WTC11 (cell line): ENCODE measurements at regions not wholly inside any gene's neighbourhood (a gene's known extent, or its start where the extent isn't known, plus 50 kb on each side); places are given as distances from the start of the nearest gene placed in this dataset.

ENCODE experiments used
- ATAC-seq: fragments of 200-7000 bp; cut with Tn5 transposase; 2 replicates; pipeline ENCODE4 v1.10.0; 2021; ENCODE audit warnings: mild to moderate bottlenecking, moderate library complexity
- CTCF ChIA-PET: fragments of 300-600 bp; sonication (Branson Sonifier 250); formaldehyde crosslinking; loops from one replicate; lab custom pipeline; 2021; ENCODE audit warnings: antibody characterized with exemption; lab: Charles Lee
- POLR2A ChIA-PET: fragments of 350-600 bp; sonication (Branson Sonifier 250); formaldehyde crosslinking; loops from one replicate; lab custom pipeline; 2021; ENCODE audit warnings: antibody characterized with exemption; lab: Charles Lee
- DNase-seq: peaks from one replicate; pipeline ENCODE4 v3.0.0; 2021; ENCODE audit warnings: low spot score
- H3K27ac Mint-ChIP-seq: 2 replicates; pipeline ENCODE4 v1.8.0; 2021; ENCODE audit warnings: mixed read lengths
- H3K27me3 Mint-ChIP-seq: 2 replicates; pipeline ENCODE4 v1.8.0; 2021; ENCODE audit warnings: low read depth, mild to moderate bottlenecking, moderate library complexity, mixed read lengths
- H3K36me3 Mint-ChIP-seq: 2 replicates; pipeline ENCODE4 v1.8.0; 2021; ENCODE audit warnings: mixed read lengths
- H3K4me1 Mint-ChIP-seq: 2 replicates; pipeline ENCODE4 v1.8.0; 2022; ENCODE audit warnings: mixed read lengths
- H3K4me3 Mint-ChIP-seq: 2 replicates; pipeline ENCODE4 v1.8.0; 2021; ENCODE audit warnings: mild to moderate bottlenecking, moderate library complexity, mixed read lengths
- H3K9me3 Mint-ChIP-seq: 2 replicates; pipeline ENCODE4 v1.8.0; 2021; ENCODE audit warnings: mixed read lengths
- ATF1 ChIP-seq: sonication (generic); formaldehyde crosslinking; IDR thresholded peaks from 2 replicates; pipeline ENCODE4 v1.8.1; 2023; ENCODE audit warnings: mild to moderate bottlenecking, moderate library complexity, missing genetic modification reagents
- CBFB ChIP-seq: sonication (generic); formaldehyde crosslinking; IDR thresholded peaks from 2 replicates; pipeline ENCODE4 v1.8.1; 2022; ENCODE audit warnings: mild to moderate bottlenecking, low read depth, missing genetic modification reagents
- CREB1 ChIP-seq: sonication (generic); formaldehyde crosslinking; IDR thresholded peaks from 2 replicates; pipeline ENCODE4 v1.8.0; 2023; ENCODE audit warnings: mild to moderate bottlenecking, missing genetic modification reagents
- CREM ChIP-seq: sonication (generic); formaldehyde crosslinking; IDR thresholded peaks from 2 replicates; pipeline ENCODE4 v1.8.1; 2022; ENCODE audit warnings: mild to moderate bottlenecking, missing genetic modification reagents, moderate library complexity
- ERG ChIP-seq: fragments of 250-450 bp; sonication (Bioruptor Pico); IDR thresholded peaks from 2 replicates; pipeline ENCODE4 v1.8.0; 2021; ENCODE audit warnings: mild to moderate bottlenecking
- FOXK1 ChIP-seq: sonication (generic); formaldehyde crosslinking; IDR thresholded peaks from 2 replicates; pipeline ENCODE4 v1.8.0; 2022; ENCODE audit warnings: mild to moderate bottlenecking, moderate library complexity, missing genetic modification reagents
- MXD4 ChIP-seq: fragments of 250-450 bp; sonication (Bioruptor Pico); IDR thresholded peaks from 2 replicates; pipeline ENCODE4 v1.8.0; 2021; ENCODE audit warnings: mild to moderate bottlenecking, moderate library complexity, borderline replicate concordance
- NFATC4 ChIP-seq: fragments of 250-450 bp; sonication (Bioruptor Pico); IDR thresholded peaks from 2 replicates; pipeline ENCODE4 v1.9.0; 2021; ENCODE audit warnings: mild to moderate bottlenecking
- NFE2L1 ChIP-seq: sonication (generic); formaldehyde crosslinking; IDR thresholded peaks from 2 replicates; pipeline ENCODE4 v1.8.1; 2023; ENCODE audit warnings: missing genetic modification reagents
- NR1H2 ChIP-seq: sonication (generic); formaldehyde crosslinking; IDR thresholded peaks from 2 replicates; pipeline ENCODE4 v1.9.0; 2021; ENCODE audit warnings: mild to moderate bottlenecking, moderate library complexity, missing genetic modification reagents
- OVOL2 ChIP-seq: fragments of 250-450 bp; sonication (Bioruptor Pico); IDR thresholded peaks from 2 replicates; pipeline ENCODE4 v1.9.0; 2021; ENCODE audit warnings: mild to moderate bottlenecking, borderline replicate concordance
- PRRX2 ChIP-seq: fragments of 250-450 bp; sonication (Bioruptor Pico); IDR thresholded peaks from 2 replicates; pipeline ENCODE4 v1.8.0; 2021; ENCODE audit warnings: mild to moderate bottlenecking
- SOX15 ChIP-seq: fragments of 250-450 bp; sonication (Bioruptor Pico); IDR thresholded peaks from 2 replicates; pipeline ENCODE4 v1.9.0; 2021; ENCODE audit warnings: mild to moderate bottlenecking
- ZMAT4 ChIP-seq: fragments of 250-450 bp; sonication (Bioruptor Pico); IDR thresholded peaks from 2 replicates; pipeline ENCODE4 v1.9.0; 2021; ENCODE audit warnings: mild to moderate bottlenecking
- ZNF232 ChIP-seq: sonication (generic); formaldehyde crosslinking; IDR thresholded peaks from 2 replicates; pipeline ENCODE4 v1.8.0; 2022; ENCODE audit warnings: mild to moderate bottlenecking, missing genetic modification reagents
- ZNF263 ChIP-seq: sonication (generic); formaldehyde crosslinking; IDR thresholded peaks from 2 replicates; pipeline ENCODE4 v1.8.1; 2022; ENCODE audit warnings: low read depth, mild to moderate bottlenecking, moderate library complexity, missing genetic modification reagents
- ZNF281 ChIP-seq: sonication (generic); formaldehyde crosslinking; IDR thresholded peaks from 2 replicates; pipeline ENCODE4 v1.8.0; 2023; ENCODE audit warnings: mild to moderate bottlenecking, missing genetic modification reagents
- ZNF423 ChIP-seq: fragments of 250-450 bp; sonication (Bioruptor Pico); IDR thresholded peaks from 2 replicates; pipeline ENCODE4 v2.1.2; 2022; ENCODE audit warnings: mild to moderate bottlenecking, moderate library complexity
- TF ChIP-seq, protein P1 (sequence below): sonication (generic); formaldehyde crosslinking; IDR thresholded peaks from 2 replicates; pipeline ENCODE4 v1.8.0; 2022; ENCODE audit warnings: missing genetic modification reagents
- TF ChIP-seq, protein P2 (sequence below): sonication (generic); formaldehyde crosslinking; IDR thresholded peaks from 2 replicates; pipeline ENCODE4 v1.8.1; 2022; ENCODE audit warnings: missing genetic modification reagents, borderline replicate concordance
- TF ChIP-seq, protein P3 (sequence below): sonication (generic); formaldehyde crosslinking; IDR thresholded peaks from 2 replicates; pipeline ENCODE4 v1.8.1; 2023; ENCODE audit warnings: mild to moderate bottlenecking, moderate library complexity, missing genetic modification reagents

- TF ChIP-seq, protein P1, sequence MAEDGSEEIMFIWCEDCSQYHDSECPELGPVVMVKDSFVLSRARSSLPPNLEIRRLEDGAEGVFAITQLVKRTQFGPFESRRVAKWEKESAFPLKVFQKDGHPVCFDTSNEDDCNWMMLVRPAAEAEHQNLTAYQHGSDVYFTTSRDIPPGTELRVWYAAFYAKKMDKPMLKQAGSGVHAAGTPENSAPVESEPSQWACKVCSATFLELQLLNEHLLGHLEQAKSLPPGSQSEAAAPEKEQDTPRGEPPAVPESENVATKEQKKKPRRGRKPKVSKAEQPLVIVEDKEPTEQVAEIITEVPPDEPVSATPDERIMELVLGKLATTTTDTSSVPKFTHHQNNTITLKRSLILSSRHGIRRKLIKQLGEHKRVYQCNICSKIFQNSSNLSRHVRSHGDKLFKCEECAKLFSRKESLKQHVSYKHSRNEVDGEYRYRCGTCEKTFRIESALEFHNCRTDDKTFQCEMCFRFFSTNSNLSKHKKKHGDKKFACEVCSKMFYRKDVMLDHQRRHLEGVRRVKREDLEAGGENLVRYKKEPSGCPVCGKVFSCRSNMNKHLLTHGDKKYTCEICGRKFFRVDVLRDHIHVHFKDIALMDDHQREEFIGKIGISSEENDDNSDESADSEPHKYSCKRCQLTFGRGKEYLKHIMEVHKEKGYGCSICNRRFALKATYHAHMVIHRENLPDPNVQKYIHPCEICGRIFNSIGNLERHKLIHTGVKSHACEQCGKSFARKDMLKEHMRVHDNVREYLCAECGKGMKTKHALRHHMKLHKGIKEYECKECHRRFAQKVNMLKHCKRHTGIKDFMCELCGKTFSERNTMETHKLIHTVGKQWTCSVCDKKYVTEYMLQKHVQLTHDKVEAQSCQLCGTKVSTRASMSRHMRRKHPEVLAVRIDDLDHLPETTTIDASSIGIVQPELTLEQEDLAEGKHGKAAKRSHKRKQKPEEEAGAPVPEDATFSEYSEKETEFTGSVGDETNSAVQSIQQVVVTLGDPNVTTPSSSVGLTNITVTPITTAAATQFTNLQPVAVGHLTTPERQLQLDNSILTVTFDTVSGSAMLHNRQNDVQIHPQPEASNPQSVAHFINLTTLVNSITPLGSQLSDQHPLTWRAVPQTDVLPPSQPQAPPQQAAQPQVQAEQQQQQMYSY (CRISPR knock-in tag), result no peak
Measured at GRCh38 chr18:26635466-26635865, 87.1 kb upstream of the KCTD1 start (continued).

- DNase-seq (no peak), ATAC-seq (no peak)
- Mint-ChIP-seq H3K4me1 (no peaks in the 10 kb centered on the region), H3K9me3 (no peaks in the 10 kb centered on the region), H3K36me3 (no peaks in the 10 kb centered on the region), H3K27me3 (no peaks in the 10 kb centered on the region), H3K4me3 (no peak overlapping the region), H3K27ac (no peak overlapping the region)
- no peak for TF ChIP-seq FOXK1
- TF ChIP-seq CBFB, result no peak
- no peak for TF ChIP-seq NFE2L1 (CRISPR knock-in tag)
- TF ChIP-seq NFATC4 (CRISPR knock-in tag), result no peak
- TF ChIP-seq PRRX2 (CRISPR knock-in tag), result no peak
- no peak for TF ChIP-seq ZNF263 (CRISPR knock-in tag)
- TF ChIP-seq, protein P2, sequence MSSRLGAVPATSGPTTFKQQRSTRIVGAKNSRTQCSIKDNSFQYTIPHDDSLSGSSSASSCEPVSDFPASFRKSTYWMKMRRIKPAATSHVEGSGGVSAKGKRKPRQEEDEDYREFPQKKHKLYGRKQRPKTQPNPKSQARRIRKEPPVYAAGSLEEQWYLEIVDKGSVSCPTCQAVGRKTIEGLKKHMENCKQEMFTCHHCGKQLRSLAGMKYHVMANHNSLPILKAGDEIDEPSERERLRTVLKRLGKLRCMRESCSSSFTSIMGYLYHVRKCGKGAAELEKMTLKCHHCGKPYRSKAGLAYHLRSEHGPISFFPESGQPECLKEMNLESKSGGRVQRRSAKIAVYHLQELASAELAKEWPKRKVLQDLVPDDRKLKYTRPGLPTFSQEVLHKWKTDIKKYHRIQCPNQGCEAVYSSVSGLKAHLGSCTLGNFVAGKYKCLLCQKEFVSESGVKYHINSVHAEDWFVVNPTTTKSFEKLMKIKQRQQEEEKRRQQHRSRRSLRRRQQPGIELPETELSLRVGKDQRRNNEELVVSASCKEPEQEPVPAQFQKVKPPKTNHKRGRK (CRISPR knock-in tag), result no peak
- ChIA-PET POLR2A (no interaction called here), CTCF (interaction anchor here (0.7 to 1.2 kb wide), 3 partner anchors 13 to 15 kb away, joined by 3 to 4 read pairs (median 3); no protein-coding TSS in a partner anchor)
Measured at GRCh38 chr18:26634631-26635030, 86.3 kb upstream of the KCTD1 start.

GRCh38 chr18:26631135-26631534, 82.8 kb upstream of the KCTD1 start:
- Mint-ChIP-seq H3K27ac (no peak overlapping the region), H3K4me3 (no peak overlapping the region), H3K4me1 (no peaks in the 10 kb centered on the region), H3K36me3 (no peaks in the 10 kb centered on the region), H3K9me3 (peaks cover 8% of the 10 kb centered on the region), H3K27me3 (no peaks in the 10 kb centered on the region)
- CTCF ChIA-PET, result interaction anchor here (2.1 kb wide), 1 partner anchor 10 kb away, joined by 8 read pairs; no protein-coding TSS in a partner anchor
- POLR2A ChIA-PET, result no interaction called here
- DNase-seq, result no peak
- ATAC-seq, result no peak
- TF ChIP-seq SOX15 (CRISPR knock-in tag) (no peak), CREB1 (CRISPR knock-in tag) (no peak), NR1H2 (no peak), ZNF423 (no peak), ZNF281 (no peak), ATF1 (CRISPR knock-in tag) (no peak), CBFB (no peak), CREM (no peak), ZNF232 (CRISPR knock-in tag) (no peak), MXD4 (CRISPR knock-in tag) (no peak), ZMAT4 (no peak), ERG (no peak), OVOL2 (CRISPR knock-in tag) (no peak)
- TF ChIP-seq, protein P3, sequence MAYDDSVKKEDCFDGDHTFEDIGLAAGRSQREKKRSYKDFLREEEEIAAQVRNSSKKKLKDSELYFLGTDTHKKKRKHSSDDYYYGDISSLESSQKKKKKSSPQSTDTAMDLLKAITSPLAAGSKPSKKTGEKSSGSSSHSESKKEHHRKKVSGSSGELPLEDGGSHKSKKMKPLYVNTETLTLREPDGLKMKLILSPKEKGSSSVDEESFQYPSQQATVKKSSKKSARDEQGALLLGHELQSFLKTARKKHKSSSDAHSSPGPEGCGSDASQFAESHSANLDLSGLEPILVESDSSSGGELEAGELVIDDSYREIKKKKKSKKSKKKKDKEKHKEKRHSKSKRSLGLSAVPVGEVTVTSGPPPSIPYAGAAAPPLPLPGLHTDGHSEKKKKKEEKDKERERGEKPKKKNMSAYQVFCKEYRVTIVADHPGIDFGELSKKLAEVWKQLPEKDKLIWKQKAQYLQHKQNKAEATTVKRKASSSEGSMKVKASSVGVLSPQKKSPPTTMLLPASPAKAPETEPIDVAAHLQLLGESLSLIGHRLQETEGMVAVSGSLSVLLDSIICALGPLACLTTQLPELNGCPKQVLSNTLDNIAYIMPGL (CRISPR knock-in tag), result no peak
- TF ChIP-seq, all 79 proteins: peak for 0
